Panc1 (cell line): ENCODE measurements at regions not wholly inside any gene's neighbourhood (a gene's known extent, or its start where the extent isn't known, plus 50 kb on each side); places are given as distances from the start of the nearest gene placed in this dataset.
A peak's percentile ranks its signal among the peaks of the same experiment; 100 is the strongest.

Experiments
- ATAC-seq: fragments of 200-7000 bp; cut with Tn5 transposase; 2 replicates; pipeline ENCODE4 v1.9.1; 2020; ENCODE audit warnings: mild to moderate bottlenecking, moderate library complexity
- BruUV-seq: library from RNA; stranded (reverse); fragments of 400-500 nt; replicated peaks from 2 replicates; lab custom pipeline; 2021; lab: Mats Ljungman, UMichigan
- CTCF ChIA-PET: fragments of 300-600 bp; sonication (Branson Sonifier 250); formaldehyde crosslinking; loops from one replicate; lab custom pipeline; 2022; ENCODE audit warnings: antibody characterized with exemption; lab: Charles Lee
- POLR2A ChIA-PET: fragments of 300-600 bp; sonication (Branson Sonifier 250); formaldehyde crosslinking; loops from one replicate; lab custom pipeline; 2022; ENCODE audit warnings: antibody characterized with exemption; lab: Charles Lee
- DNase-seq: peaks from one replicate; pipeline ENCODE4 v3.0.0-alpha.2; 2010; ENCODE audit warnings: low read depth, low spot score
- H3K27ac ChIP-seq: 2 replicates; pipeline ENCODE4 v1.5.1; 2011; ENCODE audit warnings: mild to moderate bottlenecking, low read length, inconsistent platforms
- H3K27me3 ChIP-seq: fragments of 200-500 bp; sonication (Bioruptor generic); 2 replicates; pipeline ENCODE4 v1.6.0; 2014; ENCODE audit warnings: low read length, inconsistent platforms; ENCODE audit not compliant: control insufficient read depth, insufficient read depth
- H3K36me3 ChIP-seq: fragments of 200-500 bp; sonication (Bioruptor generic); 2 replicates; pipeline ENCODE4 v1.5.1; 2014; ENCODE audit warnings: inconsistent platforms, mild to moderate bottlenecking, low read length, moderate library complexity; ENCODE audit not compliant: control insufficient read depth, insufficient read depth
- H3K4me1 ChIP-seq: 2 replicates; pipeline ENCODE4 v1.5.1; 2011; ENCODE audit warnings: inconsistent platforms, mild to moderate bottlenecking, low read length, moderate library complexity; ENCODE audit not compliant: control insufficient read depth, insufficient read depth
- H3K4me3 ChIP-seq, 2 experiments: 2 replicates each; pipeline ENCODE4 v1.5.1; 2011 to 2012; ENCODE audit warnings: low read depth in 2 of 2, low read length in 2 of 2, mild to moderate bottlenecking in 2 of 2, inconsistent platforms in 1 of 2, moderate library complexity in 1 of 2
- H3K9me3 ChIP-seq: fragments of 200-500 bp; sonication (Bioruptor generic); 2 replicates; pipeline ENCODE4 v1.5.1; 2014; ENCODE audit warnings: low read depth, mild to moderate bottlenecking, inconsistent platforms, low read length, moderate library complexity; ENCODE audit not compliant: control insufficient read depth, insufficient read depth
- POLR2AphosphoS5 ChIP-seq: IDR thresholded peaks from 2 replicates; pipeline ENCODE4 v1.6.1; 2012; ENCODE audit warnings: mild to moderate bottlenecking, low read depth, low read length, moderate library complexity
- SIN3A ChIP-seq: IDR thresholded peaks from 2 replicates; pipeline ENCODE4 v1.6.1; 2012; ENCODE audit warnings: low read depth, mild to moderate bottlenecking, low read length, moderate library complexity, borderline replicate concordance; ENCODE audit not compliant: insufficient read depth
- TCF7L2 ChIP-seq: IDR thresholded peaks from 2 replicates; pipeline ENCODE4 v1.6.1; 2011; ENCODE audit warnings: mild to moderate bottlenecking, low read depth, low read length, inconsistent platforms
- in situ Hi-C: cut with HindIII; loops from 2 replicates; pipeline ENCODE4 v1.10.0; 2016; ENCODE audit warnings: low sequenced_read_pairs, low pct_unique_long_range_greater_than_20kb
- intact Hi-C: fragments of 100-400 bp; cut with micrococcal nuclease; formaldehyde crosslinking; loops from one replicate; pipeline ENCODE4 v1.10.0; 2022; ENCODE audit not compliant: unreplicated experiment
- TF ChIP-seq, protein P1 (sequence below): fragments of 450-650 bp; IDR thresholded peaks from 2 replicates; pipeline ENCODE4 v1.5.1; 2017; ENCODE audit warnings: mild to moderate bottlenecking
- TF ChIP-seq, protein P2 (sequence below), 2 experiments: IDR thresholded peaks; 2 replicates each; pipeline ENCODE4 v1.6.1; 2011 to 2012; ENCODE audit warnings: low read depth in 2 of 2, control low read depth in 1 of 2, low read length in 1 of 2, mild to moderate bottlenecking in 1 of 2, moderate library complexity in 1 of 2; ENCODE audit not compliant: insufficient read depth in 1 of 2

DNA sequence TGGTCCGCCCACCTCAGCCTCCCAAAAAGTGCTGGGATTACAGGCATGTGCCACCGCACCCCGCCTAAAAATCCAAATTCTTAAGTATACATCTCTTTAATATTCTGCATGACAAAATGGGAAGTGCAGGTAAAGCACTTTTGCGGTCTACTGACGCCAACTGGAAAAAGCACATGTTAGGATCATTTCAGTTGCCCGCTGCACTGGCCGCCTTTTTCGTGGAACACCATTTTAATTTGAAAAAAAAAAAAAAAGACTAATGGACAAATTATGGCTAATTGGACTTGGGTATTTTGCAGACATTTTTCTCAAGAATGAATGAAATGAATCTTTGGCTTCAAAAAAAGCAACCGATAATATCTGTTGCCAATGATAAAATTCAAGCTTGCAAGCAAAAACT, 129.3 kb upstream of the GPC1 start:
- ChIA-PET POLR2A (no interaction called here), CTCF (interaction anchor here (0.7 kb wide), 1 partner anchor 16 kb away, joined by 6 read pairs; no protein-coding TSS in a partner anchor)
- TF ChIP-seq, protein P1, sequence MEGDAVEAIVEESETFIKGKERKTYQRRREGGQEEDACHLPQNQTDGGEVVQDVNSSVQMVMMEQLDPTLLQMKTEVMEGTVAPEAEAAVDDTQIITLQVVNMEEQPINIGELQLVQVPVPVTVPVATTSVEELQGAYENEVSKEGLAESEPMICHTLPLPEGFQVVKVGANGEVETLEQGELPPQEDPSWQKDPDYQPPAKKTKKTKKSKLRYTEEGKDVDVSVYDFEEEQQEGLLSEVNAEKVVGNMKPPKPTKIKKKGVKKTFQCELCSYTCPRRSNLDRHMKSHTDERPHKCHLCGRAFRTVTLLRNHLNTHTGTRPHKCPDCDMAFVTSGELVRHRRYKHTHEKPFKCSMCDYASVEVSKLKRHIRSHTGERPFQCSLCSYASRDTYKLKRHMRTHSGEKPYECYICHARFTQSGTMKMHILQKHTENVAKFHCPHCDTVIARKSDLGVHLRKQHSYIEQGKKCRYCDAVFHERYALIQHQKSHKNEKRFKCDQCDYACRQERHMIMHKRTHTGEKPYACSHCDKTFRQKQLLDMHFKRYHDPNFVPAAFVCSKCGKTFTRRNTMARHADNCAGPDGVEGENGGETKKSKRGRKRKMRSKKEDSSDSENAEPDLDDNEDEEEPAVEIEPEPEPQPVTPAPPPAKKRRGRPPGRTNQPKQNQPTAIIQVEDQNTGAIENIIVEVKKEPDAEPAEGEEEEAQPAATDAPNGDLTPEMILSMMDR = no peak
- TF ChIP-seq, protein P2, sequence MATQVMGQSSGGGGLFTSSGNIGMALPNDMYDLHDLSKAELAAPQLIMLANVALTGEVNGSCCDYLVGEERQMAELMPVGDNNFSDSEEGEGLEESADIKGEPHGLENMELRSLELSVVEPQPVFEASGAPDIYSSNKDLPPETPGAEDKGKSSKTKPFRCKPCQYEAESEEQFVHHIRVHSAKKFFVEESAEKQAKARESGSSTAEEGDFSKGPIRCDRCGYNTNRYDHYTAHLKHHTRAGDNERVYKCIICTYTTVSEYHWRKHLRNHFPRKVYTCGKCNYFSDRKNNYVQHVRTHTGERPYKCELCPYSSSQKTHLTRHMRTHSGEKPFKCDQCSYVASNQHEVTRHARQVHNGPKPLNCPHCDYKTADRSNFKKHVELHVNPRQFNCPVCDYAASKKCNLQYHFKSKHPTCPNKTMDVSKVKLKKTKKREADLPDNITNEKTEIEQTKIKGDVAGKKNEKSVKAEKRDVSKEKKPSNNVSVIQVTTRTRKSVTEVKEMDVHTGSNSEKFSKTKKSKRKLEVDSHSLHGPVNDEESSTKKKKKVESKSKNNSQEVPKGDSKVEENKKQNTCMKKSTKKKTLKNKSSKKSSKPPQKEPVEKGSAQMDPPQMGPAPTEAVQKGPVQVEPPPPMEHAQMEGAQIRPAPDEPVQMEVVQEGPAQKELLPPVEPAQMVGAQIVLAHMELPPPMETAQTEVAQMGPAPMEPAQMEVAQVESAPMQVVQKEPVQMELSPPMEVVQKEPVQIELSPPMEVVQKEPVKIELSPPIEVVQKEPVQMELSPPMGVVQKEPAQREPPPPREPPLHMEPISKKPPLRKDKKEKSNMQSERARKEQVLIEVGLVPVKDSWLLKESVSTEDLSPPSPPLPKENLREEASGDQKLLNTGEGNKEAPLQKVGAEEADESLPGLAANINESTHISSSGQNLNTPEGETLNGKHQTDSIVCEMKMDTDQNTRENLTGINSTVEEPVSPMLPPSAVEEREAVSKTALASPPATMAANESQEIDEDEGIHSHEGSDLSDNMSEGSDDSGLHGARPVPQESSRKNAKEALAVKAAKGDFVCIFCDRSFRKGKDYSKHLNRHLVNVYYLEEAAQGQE (IDR thresholded peaks at IDR 0.05; ENCODE audit: insufficient read depth in 1 of 2, low read depth in 2 of 2, low read length in 1 of 2) = no peak
- TF ChIP-seq TCF7L2 (no peak), POLR2AphosphoS5 (no peak), SIN3A (no peak)
- no peak for DNase-seq
- in situ Hi-C loops (no loop called here), intact Hi-C loops (no loop called here)
- Histone ChIP-seq H3K36me3 (no peaks in the 10 kb centered on the region), H3K27ac (no peak overlapping the region), H3K27me3 (no peaks in the 10 kb centered on the region), H3K4me1 (no peaks in the 10 kb centered on the region), H3K4me3 (no peak overlapping the region), H3K9me3 (no peaks in the 10 kb centered on the region)
- no TSS peak for BruUV-seq
- ATAC-seq = no peak

DNA sequence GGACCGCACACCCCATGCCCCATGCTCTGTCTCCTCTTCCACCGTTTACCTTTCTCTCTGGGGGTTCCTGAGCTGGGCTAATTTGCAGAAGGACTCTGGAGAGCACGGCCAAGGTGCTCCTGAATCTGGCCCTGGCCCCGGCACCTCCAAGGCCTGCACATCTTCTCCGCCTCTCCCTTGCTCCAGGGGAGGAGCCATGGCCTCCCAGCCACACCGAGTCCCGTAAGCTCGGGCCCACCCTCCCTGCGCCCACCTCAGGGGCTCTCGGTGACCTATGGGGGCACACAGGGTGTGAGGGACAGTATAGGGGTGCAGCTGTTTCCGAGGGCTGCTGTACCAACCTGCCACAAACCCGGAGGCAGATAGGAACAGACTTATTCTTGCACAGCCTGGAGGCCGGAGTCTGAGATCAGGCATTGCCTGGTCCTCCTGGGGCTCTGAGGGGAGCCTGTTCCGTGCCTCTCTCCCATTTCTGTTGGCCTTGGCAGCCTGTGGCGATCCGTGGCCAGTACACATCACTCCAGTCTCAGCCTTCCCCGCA, 127.3 kb upstream of the GPC1 start:
- Histone ChIP-seq H3K4me3 (no peak overlapping the region), H3K9me3 (no peaks in the 10 kb centered on the region), H3K36me3 (no peaks in the 10 kb centered on the region), H3K27me3 (no peaks in the 10 kb centered on the region), H3K4me1 (no peaks in the 10 kb centered on the region), H3K27ac (no peak overlapping the region)
- in situ Hi-C loops (no loop called here), intact Hi-C loops (no loop called here)
- ChIA-PET POLR2A (no interaction called here), CTCF (interaction anchor here (0.7 kb wide), 1 partner anchor 10 kb away, joined by 3 read pairs; no protein-coding TSS in a partner anchor)
- DNase-seq (no peak), ATAC-seq (peak; percentile 43; the same call in 1 of the 2 replicates)
- TF ChIP-seq, protein P2 (IDR thresholded peaks at IDR 0.05; ENCODE audit: insufficient read depth in 1 of 2, low read depth in 2 of 2, low read length in 1 of 2) = no peak
- no peak for TF ChIP-seq POLR2AphosphoS5
- TF ChIP-seq TCF7L2 = no peak
- TF ChIP-seq SIN3A = no peak
- TF ChIP-seq, protein P1 = no peak
- BruUV-seq = no TSS peak
